Heart right ventricle (tissue), 16 donors: ENCODE measurements at regions not wholly inside any gene's neighbourhood (a gene's known extent, or its start where the extent isn't known, plus 50 kb on each side); places are given as distances from the start of the nearest gene placed in this dataset.
A peak's percentile ranks its signal among the peaks of the same experiment; 100 is the strongest.

ENCODE experiments used
- ATAC-seq, 8 donors: fragments of 200-7000 bp; cut with Tn5 transposase; one replicate each; pipeline ENCODE4 v1.9.1; 2020; ENCODE audit warnings: mild to moderate bottlenecking in 8 of 8, moderate library complexity in 8 of 8, moderate number of reproducible peaks in 1 of 8
- DNase-seq, 2 donors: peaks; one replicate each; pipeline ENCODE4 v3.0.0-alpha.2; 2020
- H3K27ac ChIP-seq, 10 donors: fragments of 200-600 bp; sonication (generic) in 2 of 10; one replicate each; pipeline versions ENCODE4 v1.5.0 to v1.8.0; 2020 to 2022; ENCODE audit warnings: mild to moderate bottlenecking in 3 of 10
- H3K27me3 ChIP-seq, 7 donors: fragments of 200-600 bp; one replicate each; pipeline ENCODE4 v1.8.0; 2021 to 2022; ENCODE audit warnings: mild to moderate bottlenecking in 2 of 7
- H3K36me3 ChIP-seq, 9 donors: fragments of 200-600 bp; sonication (generic) in 1 of 9; one replicate each; pipeline versions ENCODE4 v1.5.0 to v1.8.0; 2020 to 2022; ENCODE audit warnings: mild to moderate bottlenecking in 2 of 9
- H3K4me1 ChIP-seq, 9 donors: fragments of 200-600 bp; sonication (generic) in 1 of 9; one replicate each; pipeline versions ENCODE4 v1.5.0 to v1.8.0; 2020 to 2022; ENCODE audit warnings: mild to moderate bottlenecking in 4 of 9
- H3K4me3 ChIP-seq, 10 donors: fragments of 200-600 bp; sonication (generic) in 2 of 10; one replicate each; pipeline versions ENCODE4 v1.5.0 to v1.8.0; 2020 to 2022; ENCODE audit warnings: mild to moderate bottlenecking in 7 of 10, moderate library complexity in 2 of 10
- H3K9me3 ChIP-seq, 11 donors: fragments of 200-600 bp in 10 of 11; sonication (generic) in 2 of 11; one replicate each; pipeline versions ENCODE4 v1.5.0 to v1.8.0; 2013 to 2022; ENCODE audit warnings: mild to moderate bottlenecking in 2 of 11, control low read depth in 1 of 11, moderate library complexity in 1 of 11
- WGBS, 2 donors: extraction: QIAGEN DNeasy Blood & Tissue Kit; methylation state at CpG; one replicate each; pipeline ENCODE4 v1.1.7; 2013; ENCODE audit warnings: inconsistent platforms in 1 of 2; 5-methylcytosine and 5-hydroxymethylcytosine counted together
- intact Hi-C, 10 donors: fragments of 100-400 bp; cut with DNase I; formaldehyde crosslinking; loops; one replicate each; pipeline versions ENCODE4 v1.11.1 to v1.14.2; 2022
- TF ChIP-seq, protein P1 (sequence below), 9 donors: fragments of 200-600 bp; sonication (generic) in 2 of 9; IDR thresholded peaks; one replicate each; pipeline versions ENCODE4 v1.5.0 to v1.8.0; 2021 to 2022; ENCODE audit warnings: antibody characterized with exemption in 9 of 9, mild to moderate bottlenecking in 5 of 9, moderate library complexity in 1 of 9
- donor health status: Arrhythmogenic right ventricular cardiomyopathy.
- donor health status: ischemic (EF 13 %, LVEDD 7.1; RV severe dilation, severe dysfunction).
- donor health status: healthy with polysubstance abuse.
- donor health status: DM: no; HTN: yes; CAD: no.
- donor health status: DM: no; HTN: no; CAD: no.
- donor health status: ischemic (EF 25% LVEDD 6.9; RV normal size, moderate dysfunction).
- donor health status: ischemic (EF 25% LVEDD 5.7; RV mildly dilated, moderate dysfunction).
- donor health status: healthy.
- donor health status: DM: yes; HTN: yes; CAD: no.
- donor health status: Ischemic cardiomyopathy.
- donor health status: ischemic (EF 35%, LVEDD 5.7; RV mildly dilated, moderate dysfunction).
- donor health status: nonischemic (EF 11% LVEDD 7.7; RV severe dilation, severe dysfunction).
- donor health status: DM: yes; HTN: yes; CAD: no.
- donor health status: PGD.
- donor health status: ischemic (EF 29% LVEDD 5.4; RV normal size, mild dysfunction).
- donor health status: nonischemic (EF 23%, LVEDD 6.1; RV moderate dilation, normal function).

DNA sequence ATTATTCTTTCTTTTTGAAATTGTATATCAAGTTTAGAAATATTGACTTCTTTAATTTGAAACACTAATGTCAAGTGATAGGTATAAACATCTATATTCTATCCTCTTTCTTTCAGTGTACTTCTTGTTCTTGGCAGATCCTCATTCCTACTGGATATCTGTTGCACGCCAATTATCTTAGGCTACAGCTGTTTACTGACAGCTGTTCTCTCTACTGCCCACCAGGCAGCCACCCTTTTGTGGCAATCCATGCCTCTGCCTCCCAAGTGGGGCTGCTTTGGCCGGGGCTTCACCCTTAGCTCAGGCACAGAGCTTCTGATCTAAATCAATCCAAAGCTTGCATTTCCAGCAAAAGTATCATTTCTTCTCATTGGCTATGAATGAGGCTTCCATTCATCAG, 50.6 kb upstream of the ITSN2 start:
- ATAC-seq: no peak
- intact Hi-C loops: loop anchor here in 9 of 10 donors (1.0 to 10.0 kb wide), 8 partner anchors 314 to 786 kb away; no protein-coding TSS in a partner anchor

DNA sequence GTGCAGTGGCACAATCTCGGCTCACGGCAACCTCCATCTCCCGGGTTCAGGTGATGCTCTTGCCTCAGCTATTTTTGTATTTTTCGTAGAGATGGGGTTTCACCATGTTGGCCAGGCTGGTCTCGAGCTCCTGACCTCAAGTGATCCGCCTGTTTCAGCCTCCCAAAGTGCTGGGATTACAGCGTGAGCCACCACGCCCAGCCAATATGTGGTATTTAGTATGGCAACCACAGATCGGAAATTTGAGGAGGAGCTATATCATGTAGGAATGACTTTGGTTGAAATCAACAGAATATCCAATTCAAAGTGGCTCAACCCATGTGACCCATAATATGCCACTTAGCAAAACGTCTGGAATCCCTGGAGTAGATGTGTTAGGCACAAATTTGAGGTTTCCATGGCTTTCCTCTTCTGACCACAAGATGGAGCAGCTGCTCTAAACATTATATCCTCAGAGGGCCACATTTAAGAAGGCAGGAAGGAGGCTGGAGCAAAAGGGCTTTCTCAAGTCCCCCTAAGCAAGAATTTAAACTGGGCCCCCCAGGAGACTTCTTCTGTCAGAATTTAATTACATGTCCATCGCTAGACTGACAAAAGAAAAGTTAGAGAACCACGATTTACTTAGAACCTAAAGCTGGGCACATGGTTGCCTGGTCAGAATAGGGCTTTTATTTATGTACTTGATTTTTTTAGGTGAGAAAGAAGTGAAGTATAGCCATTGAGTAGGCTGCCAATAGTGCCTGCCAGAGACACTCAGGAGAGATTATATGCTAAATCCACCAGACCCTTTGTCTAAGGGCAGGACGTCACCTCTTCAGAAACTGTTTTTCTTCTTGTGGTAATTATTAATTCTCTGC, 49.6 kb upstream of the ITSN2 start:
- intact Hi-C loops: loop anchor here (1.0 to 10.0 kb wide), 8 partner anchors 315 to 787 kb away; no protein-coding TSS in a partner anchor
- H3K4me3 ChIP-seq: no peak overlapping the region
- H3K27ac ChIP-seq: no peak overlapping the region
- H3K9me3 ChIP-seq: no peaks in the 10 kb centered on the region
- 53 to 54% methylated on average over 13 of the region's 13 CpGs for WGBS, 2 donors
- peaks cover 0 to 14% (median 6%) of the 10 kb centered on the region in 7 donors for H3K27me3 ChIP-seq
- DNase-seq (peak in 1 of 2 donors; percentile 48), ATAC-seq (peak in 7 of 8 donors; percentile 75 to 84 (median 81))
- TF ChIP-seq, protein P1, sequence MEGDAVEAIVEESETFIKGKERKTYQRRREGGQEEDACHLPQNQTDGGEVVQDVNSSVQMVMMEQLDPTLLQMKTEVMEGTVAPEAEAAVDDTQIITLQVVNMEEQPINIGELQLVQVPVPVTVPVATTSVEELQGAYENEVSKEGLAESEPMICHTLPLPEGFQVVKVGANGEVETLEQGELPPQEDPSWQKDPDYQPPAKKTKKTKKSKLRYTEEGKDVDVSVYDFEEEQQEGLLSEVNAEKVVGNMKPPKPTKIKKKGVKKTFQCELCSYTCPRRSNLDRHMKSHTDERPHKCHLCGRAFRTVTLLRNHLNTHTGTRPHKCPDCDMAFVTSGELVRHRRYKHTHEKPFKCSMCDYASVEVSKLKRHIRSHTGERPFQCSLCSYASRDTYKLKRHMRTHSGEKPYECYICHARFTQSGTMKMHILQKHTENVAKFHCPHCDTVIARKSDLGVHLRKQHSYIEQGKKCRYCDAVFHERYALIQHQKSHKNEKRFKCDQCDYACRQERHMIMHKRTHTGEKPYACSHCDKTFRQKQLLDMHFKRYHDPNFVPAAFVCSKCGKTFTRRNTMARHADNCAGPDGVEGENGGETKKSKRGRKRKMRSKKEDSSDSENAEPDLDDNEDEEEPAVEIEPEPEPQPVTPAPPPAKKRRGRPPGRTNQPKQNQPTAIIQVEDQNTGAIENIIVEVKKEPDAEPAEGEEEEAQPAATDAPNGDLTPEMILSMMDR (IDR thresholded peaks at IDR 0.05): peak; percentile 71 to 93 (median 84)
- H3K36me3 ChIP-seq: no peaks in the 10 kb centered on the region
- peaks cover 0 to 3% (median 0%) of the 10 kb centered on the region in 9 donors for H3K4me1 ChIP-seq

More for the DNA sequence above, 50.6 kb upstream of the ITSN2 start:
- Histone ChIP-seq H3K36me3 (no peaks in the 10 kb centered on the region), H3K9me3 (no peaks in the 10 kb centered on the region), H3K4me3 (no peak overlapping the region), H3K27ac (no peak overlapping the region), H3K27me3 (peaks cover 0 to 14% (median 6%) of the 10 kb centered on the region in 7 donors), H3K4me1 (peaks cover 0 to 3% (median 0%) of the 10 kb centered on the region in 9 donors)
- 76 to 81% methylated on average over 2 of the region's 2 CpGs for WGBS, 2 donors
- DNase-seq: no peak
- TF ChIP-seq, protein P1 (IDR thresholded peaks at IDR 0.05): no peak
